GM21619 (cell line): ENCODE measurements at regions not wholly inside any gene's neighbourhood (a gene's known extent, or its start where the extent isn't known, plus 50 kb on each side); places are given as distances from the start of the nearest gene placed in this dataset.

Experiments used
- ATAC-seq: cut with Tn5 transposase; IDR thresholded peaks from one replicate; pipeline ENCODE4 v1.9.1; 2021; ENCODE audit not compliant: unreplicated experiment

GRCh38 chr5:175054243-175054642 lies 329.9 kb downstream of the MSX2 start:
- no peak for ATAC-seq

GRCh38 chr5:175052351-175052750 lies 328.0 kb downstream of the MSX2 start:
- no peak for ATAC-seq

- no peak for ATAC-seq
Measured at GRCh38 chr5:175047048-175047447, 322.7 kb downstream of the MSX2 start.

GRCh38 chr5:175045820-175046219 lies 321.4 kb downstream of the MSX2 start:
- no peak for ATAC-seq

GRCh38 chr5:175037820-175038219 lies 313.4 kb downstream of the MSX2 start:
- ATAC-seq: no peak

GRCh38 chr5:175035882-175036533 lies 311.6 kb downstream of the MSX2 start:
- no peak for ATAC-seq

- no peak for ATAC-seq
Measured at GRCh38 chr5:175034924-175035323, 310.5 kb downstream of the MSX2 start.

- ATAC-seq: no peak
Measured at GRCh38 chr5:175032741-175033151, 308.4 kb downstream of the MSX2 start.

- ATAC-seq: no peak
Measured at GRCh38 chr5:175032013-175032412, 307.6 kb downstream of the MSX2 start.

- no peak for ATAC-seq
Measured at GRCh38 chr5:175027390-175027789, 303.0 kb downstream of the MSX2 start.

- no peak for ATAC-seq
Measured at GRCh38 chr5:175025077-175025476, 300.7 kb downstream of the MSX2 start.

GRCh38 chr5:175021841-175022625 lies 297.7 kb downstream of the MSX2 start:
- no peak for ATAC-seq

- no peak for ATAC-seq
Measured at GRCh38 chr5:175021321-175021720, 296.9 kb downstream of the MSX2 start.

GRCh38 chr5:175015028-175015685 lies 290.8 kb downstream of the MSX2 start:
- ATAC-seq: no peak

GRCh38 chr5:175013251-175013650 lies 288.9 kb downstream of the MSX2 start:
- no peak for ATAC-seq

GRCh38 chr5:175012267-175012666 lies 287.9 kb downstream of the MSX2 start:
- no peak for ATAC-seq

- ATAC-seq: no peak
Measured at GRCh38 chr5:175003531-175003930, 279.1 kb downstream of the MSX2 start.

GRCh38 chr5:175001876-175002645 lies 277.7 kb downstream of the MSX2 start:
- no peak for ATAC-seq

GRCh38 chr5:175001311-175001710 lies 276.9 kb downstream of the MSX2 start:
- no peak for ATAC-seq

- no peak for ATAC-seq
Measured at GRCh38 chr5:174999581-174999980, 275.2 kb downstream of the MSX2 start.

GRCh38 chr5:174998131-174998730 lies 273.8 kb downstream of the MSX2 start:
- no peak for ATAC-seq
